ENCODE measurements at regions not wholly inside any gene's neighbourhood (a gene's known extent, or its start where the extent isn't known, plus 50 kb on each side); places are given as distances from the start of the nearest gene placed in this dataset.

DNA sequence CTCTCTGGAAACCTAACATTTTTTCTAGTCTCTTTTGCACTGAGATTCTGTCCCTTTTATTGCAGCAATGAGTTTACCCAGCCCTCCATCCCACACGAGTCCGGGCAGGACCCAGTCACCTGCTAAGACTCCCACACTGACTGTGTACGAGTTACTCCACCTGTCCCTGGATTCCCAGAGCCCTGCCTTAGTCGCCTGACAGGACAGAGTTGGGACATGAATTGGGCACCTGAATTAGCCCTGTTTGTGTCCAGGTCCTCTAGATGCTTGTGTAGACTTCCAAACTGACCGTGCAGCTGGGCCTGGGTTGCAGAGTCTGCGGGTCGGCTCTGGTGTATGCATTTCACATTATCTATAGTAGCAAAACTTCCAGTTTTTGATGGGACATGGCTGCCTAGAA is 238.7 kb downstream of the VAPA start:
- no peak overlapping the region for H3K4me3 ChIP-seq (ENCODE audit: low read length in 2 of 2)
- H3K9ac ChIP-seq (ENCODE audit: low read length in 2 of 2), result no peak overlapping the region
- no peaks in the 10 kb centered on the region for H3K27me3 ChIP-seq (ENCODE audit: control insufficient read depth in 1 of 2, insufficient read depth in 2 of 2, low read length in 2 of 2)
- H3K27ac ChIP-seq (ENCODE audit: low read length), result no peak overlapping the region
- H3K9me3 ChIP-seq (ENCODE audit: control insufficient read depth in 2 of 2, low read length in 2 of 2), result no peaks in the 10 kb centered on the region
- H3K4me1 ChIP-seq (ENCODE audit: control insufficient read depth, insufficient read depth, low read length), result peaks cover 8% of the 10 kb centered on the region
- H3K36me3 ChIP-seq (ENCODE audit: control insufficient read depth in 2 of 2, insufficient read depth in 2 of 2, low read length in 2 of 2), result no peaks in the 10 kb centered on the region

DNA sequence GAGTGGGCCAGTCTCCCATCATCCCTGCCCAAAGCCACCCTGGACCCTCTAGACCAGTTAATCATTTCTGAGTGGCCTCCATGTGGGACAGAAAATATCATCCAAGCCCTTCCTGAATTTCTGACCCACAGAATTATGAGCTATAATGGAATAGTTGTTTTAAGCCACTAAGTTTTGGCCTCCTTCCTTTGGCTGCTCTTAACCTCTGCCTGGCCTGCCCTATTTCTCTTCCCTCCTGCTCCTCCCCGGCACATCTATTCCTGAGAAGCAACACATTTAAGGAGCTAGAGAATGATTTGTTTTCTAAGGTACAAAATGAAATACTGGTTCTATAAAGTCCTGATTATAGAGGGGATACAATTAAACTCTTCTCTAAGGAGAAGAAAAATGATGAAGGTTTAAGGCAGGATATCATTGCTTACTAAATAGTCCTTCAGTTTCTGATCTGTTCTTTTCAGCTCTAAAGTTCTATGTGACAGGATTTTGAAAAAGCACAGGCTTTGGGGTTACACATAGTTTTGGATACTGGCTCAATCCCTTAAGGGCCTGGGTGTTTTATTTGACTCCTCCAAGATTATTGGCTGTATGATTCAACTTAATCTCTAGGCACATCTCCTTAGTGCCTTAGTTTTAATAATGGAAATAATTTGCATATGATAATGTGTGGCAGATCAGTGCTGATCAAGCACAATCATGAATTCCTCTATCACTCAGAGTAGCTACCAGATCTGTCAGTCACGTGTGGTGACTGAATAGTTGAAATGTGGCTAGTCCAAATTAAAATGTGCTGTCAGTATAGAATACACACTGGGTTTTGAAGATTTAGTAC is 240.3 kb downstream of the VAPA start:
- Histone ChIP-seq H3K27ac (ENCODE audit: low read length) (peak overlapping the region; percentile 37), H3K9me3 (ENCODE audit: control insufficient read depth in 2 of 2, low read length in 2 of 2) (no peaks in the 10 kb centered on the region), H3K27me3 (ENCODE audit: control insufficient read depth in 1 of 2, insufficient read depth in 2 of 2, low read length in 2 of 2) (no peaks in the 10 kb centered on the region), H3K36me3 (ENCODE audit: control insufficient read depth in 2 of 2, insufficient read depth in 2 of 2, low read length in 2 of 2) (no peaks in the 10 kb centered on the region), H3K4me1 (ENCODE audit: control insufficient read depth, insufficient read depth, low read length) (peaks cover 8% of the 10 kb centered on the region), H3K9ac (ENCODE audit: low read length in 2 of 2) (no peak overlapping the region), H3K4me3 (ENCODE audit: low read length in 2 of 2) (no peak overlapping the region)

DNA sequence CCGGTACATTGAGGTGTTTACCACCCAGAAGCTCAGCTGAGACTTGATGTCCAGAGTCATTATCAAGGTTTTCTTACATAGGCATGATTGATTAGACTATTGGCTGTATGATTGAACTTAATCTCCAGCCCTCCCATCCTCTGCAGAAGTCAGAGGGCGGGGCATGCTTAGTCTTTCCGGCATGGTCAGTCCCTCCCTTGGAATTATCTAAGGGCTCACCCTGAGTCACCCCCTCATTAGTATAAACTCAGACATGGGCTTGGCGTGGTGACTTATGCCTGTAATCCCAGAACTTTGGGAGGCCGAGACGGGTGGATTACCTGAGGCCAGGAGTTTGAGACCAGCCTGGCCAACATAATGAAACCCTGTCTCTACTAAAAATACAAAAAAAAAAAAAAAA is 243.9 kb downstream of the VAPA start:
- Histone ChIP-seq H3K9me3 (ENCODE audit: control insufficient read depth in 2 of 2, low read length in 2 of 2) (no peaks in the 10 kb centered on the region), H3K27ac (ENCODE audit: low read length) (no peak overlapping the region), H3K4me3 (ENCODE audit: low read length in 2 of 2) (no peak overlapping the region), H3K27me3 (ENCODE audit: control insufficient read depth in 1 of 2, insufficient read depth in 2 of 2, low read length in 2 of 2) (no peaks in the 10 kb centered on the region), H3K36me3 (ENCODE audit: control insufficient read depth in 2 of 2, insufficient read depth in 2 of 2, low read length in 2 of 2) (no peaks in the 10 kb centered on the region), H3K4me1 (ENCODE audit: control insufficient read depth, insufficient read depth, low read length) (peaks cover 8% of the 10 kb centered on the region), H3K9ac (ENCODE audit: low read length in 2 of 2) (no peak overlapping the region)

DNA sequence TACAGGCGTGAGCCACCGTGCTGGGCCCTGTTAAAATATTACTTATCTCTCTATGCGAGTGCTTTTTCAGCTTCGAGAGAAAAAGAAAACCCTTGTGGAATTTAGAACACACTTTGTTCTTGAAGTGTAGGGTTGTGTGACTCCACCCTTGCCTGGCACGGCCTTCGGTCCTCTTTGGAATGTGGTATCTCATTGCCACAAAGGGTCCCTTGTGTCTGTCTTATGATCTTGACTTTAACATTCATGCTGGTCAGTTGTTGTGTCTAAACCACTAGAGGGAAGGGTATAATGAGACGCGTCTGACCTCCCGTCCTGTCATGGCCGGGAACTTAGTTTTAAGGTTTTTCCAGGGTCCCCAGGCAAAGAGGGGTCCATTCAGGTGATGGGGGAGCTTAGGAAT is 246.4 kb downstream of the VAPA start:
- Histone ChIP-seq H3K4me3 (ENCODE audit: low read length in 2 of 2) (no peak overlapping the region), H3K27me3 (ENCODE audit: control insufficient read depth in 1 of 2, insufficient read depth in 2 of 2, low read length in 2 of 2) (no peaks in the 10 kb centered on the region), H3K36me3 (ENCODE audit: control insufficient read depth in 2 of 2, insufficient read depth in 2 of 2, low read length in 2 of 2) (no peaks in the 10 kb centered on the region), H3K9me3 (ENCODE audit: control insufficient read depth in 2 of 2, low read length in 2 of 2) (no peaks in the 10 kb centered on the region), H3K4me1 (ENCODE audit: control insufficient read depth, insufficient read depth, low read length) (no peaks in the 10 kb centered on the region), H3K27ac (ENCODE audit: low read length) (no peak overlapping the region), H3K9ac (ENCODE audit: low read length in 2 of 2) (no peak overlapping the region)

DNA sequence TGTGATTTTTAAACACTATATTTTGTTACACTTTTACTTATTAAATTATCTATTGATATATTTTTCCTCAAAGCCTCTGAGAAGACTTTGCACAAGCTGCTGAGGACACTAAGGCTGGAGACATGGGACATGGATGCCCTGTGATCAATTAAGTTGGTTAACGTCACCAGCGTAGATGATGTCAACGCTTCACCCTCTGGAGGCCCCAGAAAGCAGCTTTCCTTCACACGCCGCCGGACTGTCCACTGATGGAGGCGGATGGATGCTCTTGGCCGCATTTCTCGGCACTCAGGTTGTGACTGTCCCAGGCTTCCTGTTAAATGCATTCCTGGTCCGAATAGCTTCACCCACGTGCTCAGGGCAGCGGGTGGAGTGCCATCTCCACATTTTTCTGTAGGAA is 247.5 kb downstream of the VAPA start:
- no peaks in the 10 kb centered on the region for H3K9me3 ChIP-seq (ENCODE audit: control insufficient read depth in 2 of 2, low read length in 2 of 2)
- no peaks in the 10 kb centered on the region for H3K27me3 ChIP-seq (ENCODE audit: control insufficient read depth in 1 of 2, insufficient read depth in 2 of 2, low read length in 2 of 2)
- H3K4me3 ChIP-seq (ENCODE audit: low read length in 2 of 2), result no peak overlapping the region
- no peak overlapping the region for H3K9ac ChIP-seq (ENCODE audit: low read length in 2 of 2)
- no peaks in the 10 kb centered on the region for H3K36me3 ChIP-seq (ENCODE audit: control insufficient read depth in 2 of 2, insufficient read depth in 2 of 2, low read length in 2 of 2)
- no peaks in the 10 kb centered on the region for H3K4me1 ChIP-seq (ENCODE audit: control insufficient read depth, insufficient read depth, low read length)
- H3K27ac ChIP-seq (ENCODE audit: low read length), result no peak overlapping the region

DNA sequence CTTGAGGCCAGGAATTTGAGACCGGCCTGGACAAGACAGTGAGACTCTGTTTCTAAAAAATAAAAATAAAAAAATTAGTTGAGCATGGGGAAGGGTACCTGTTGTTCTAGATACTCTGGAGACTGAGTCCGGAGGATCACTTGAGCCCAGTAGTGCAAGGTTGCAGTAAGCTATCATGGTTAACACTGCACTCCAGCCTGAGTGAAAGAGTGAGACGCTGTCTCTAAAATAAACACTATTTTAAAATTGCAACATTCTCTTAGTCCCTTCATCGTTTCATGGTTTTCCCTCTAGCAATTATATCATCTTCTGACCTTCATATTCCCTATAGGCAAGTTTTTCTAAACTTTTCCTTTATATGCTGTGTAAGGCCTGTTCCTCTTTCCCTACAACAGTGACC is 248.5 kb downstream of the VAPA start:
- Histone ChIP-seq H3K9ac (ENCODE audit: low read length in 2 of 2) (no peak overlapping the region), H3K4me1 (ENCODE audit: control insufficient read depth, insufficient read depth, low read length) (no peaks in the 10 kb centered on the region), H3K9me3 (ENCODE audit: control insufficient read depth in 2 of 2, low read length in 2 of 2) (no peaks in the 10 kb centered on the region), H3K27ac (ENCODE audit: low read length) (no peak overlapping the region), H3K36me3 (ENCODE audit: control insufficient read depth in 2 of 2, insufficient read depth in 2 of 2, low read length in 2 of 2) (no peaks in the 10 kb centered on the region), H3K27me3 (ENCODE audit: control insufficient read depth in 1 of 2, insufficient read depth in 2 of 2, low read length in 2 of 2) (no peaks in the 10 kb centered on the region), H3K4me3 (ENCODE audit: low read length in 2 of 2) (no peak overlapping the region)

DNA sequence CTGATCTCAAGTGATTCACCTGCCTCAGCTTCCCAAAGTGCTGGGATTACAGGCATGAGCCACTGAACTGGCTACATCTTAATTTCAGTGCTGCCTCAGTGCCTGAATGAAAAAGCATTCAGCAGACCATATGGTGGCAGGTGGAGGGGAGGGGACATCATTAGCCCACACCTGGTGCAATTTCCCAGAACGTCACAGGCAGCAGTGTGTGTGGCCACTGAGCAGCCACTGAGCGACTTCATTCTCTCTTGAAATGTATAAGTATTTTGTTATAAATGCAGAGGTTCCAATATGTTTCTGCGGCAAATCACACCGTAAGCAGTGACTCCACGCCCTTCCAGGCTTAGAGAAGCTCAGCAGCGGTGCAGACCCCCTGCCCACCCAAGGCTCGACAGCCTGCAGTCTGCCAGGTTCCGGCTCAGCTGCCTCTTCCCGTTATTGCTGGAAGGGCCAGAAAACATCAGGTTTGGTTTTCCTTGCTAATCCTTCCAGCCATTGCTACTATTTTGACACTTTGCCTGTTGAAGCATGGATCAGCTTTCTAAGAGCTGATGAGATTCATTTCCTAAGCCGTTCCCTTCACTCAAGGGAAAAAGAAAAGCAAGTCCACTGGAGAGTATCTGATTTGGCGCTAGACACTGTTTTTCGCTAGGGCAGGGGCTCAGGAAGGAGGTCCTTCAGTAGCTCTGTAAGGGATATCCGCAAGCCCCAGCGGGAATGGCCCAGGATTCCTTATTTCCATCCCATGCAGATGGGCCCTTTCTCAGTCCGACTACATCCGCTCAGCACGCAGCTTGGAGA is 250.7 kb downstream of the VAPA start:
- Histone ChIP-seq H3K4me1 (ENCODE audit: control insufficient read depth, insufficient read depth, low read length) (peaks cover 6% of the 10 kb centered on the region), H3K9me3 (ENCODE audit: control insufficient read depth in 2 of 2, low read length in 2 of 2) (no peaks in the 10 kb centered on the region), H3K4me3 (ENCODE audit: low read length in 2 of 2) (no peak overlapping the region), H3K27me3 (ENCODE audit: control insufficient read depth in 1 of 2, insufficient read depth in 2 of 2, low read length in 2 of 2) (no peaks in the 10 kb centered on the region), H3K27ac (ENCODE audit: low read length) (no peak overlapping the region), H3K9ac (ENCODE audit: low read length in 2 of 2) (no peak overlapping the region), H3K36me3 (ENCODE audit: control insufficient read depth in 2 of 2, insufficient read depth in 2 of 2, low read length in 2 of 2) (no peaks in the 10 kb centered on the region)

DNA sequence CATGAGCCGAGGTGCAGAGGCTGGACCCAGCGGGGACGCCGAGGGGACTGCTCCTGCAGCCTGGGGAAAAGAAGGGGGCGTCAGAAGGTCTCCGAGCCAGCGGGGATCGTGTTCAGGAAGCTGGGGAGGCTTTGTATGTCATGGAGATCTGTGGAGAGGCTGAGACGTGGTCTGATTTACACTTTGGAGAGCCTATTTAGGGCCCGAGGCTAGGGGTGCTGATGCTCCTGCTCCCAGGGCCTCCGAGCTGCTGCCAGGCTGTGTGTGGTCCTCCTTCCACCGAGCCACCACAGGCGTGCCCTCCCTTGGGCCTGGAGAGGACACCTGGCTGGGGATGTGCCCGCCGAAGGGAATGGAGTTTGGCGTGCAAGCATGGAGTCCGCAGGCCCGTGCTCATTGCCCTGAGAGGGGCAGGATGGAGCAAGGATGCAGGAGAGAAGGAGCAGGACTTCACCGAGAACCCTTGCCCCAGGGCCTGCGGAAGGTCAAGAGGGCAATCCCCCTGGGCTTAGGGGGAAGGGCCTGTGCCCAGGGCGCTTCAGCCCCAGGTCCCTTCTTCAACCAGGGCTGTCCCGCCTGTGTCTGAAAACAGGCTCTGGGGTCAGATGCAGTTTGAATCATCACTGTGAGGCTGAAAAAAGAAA is 252.5 kb downstream of the VAPA start:
- no peaks in the 10 kb centered on the region for H3K36me3 ChIP-seq (ENCODE audit: control insufficient read depth in 2 of 2, insufficient read depth in 2 of 2, low read length in 2 of 2)

DNA sequence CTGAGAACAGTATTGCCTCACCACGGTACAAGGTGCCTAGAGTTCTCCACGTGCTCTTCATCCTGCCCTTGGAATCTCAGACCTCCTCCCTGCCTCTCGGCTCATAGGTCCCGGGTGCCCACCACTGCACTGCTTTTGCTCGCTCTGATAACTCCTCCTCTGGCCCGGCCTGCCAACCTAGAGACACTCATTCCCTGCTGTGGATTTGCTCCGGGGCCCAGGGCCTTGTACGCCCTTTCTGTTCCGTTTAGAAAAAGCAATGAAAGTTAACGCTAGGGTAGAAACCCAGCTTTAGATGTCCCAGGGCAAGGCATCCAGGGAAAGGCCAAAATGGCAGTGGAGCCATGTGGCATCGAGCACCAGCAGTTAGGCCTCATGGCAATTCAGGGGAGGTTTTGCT is 253.9 kb downstream of the VAPA start:
- Histone ChIP-seq H3K9me3 (ENCODE audit: control insufficient read depth in 2 of 2, low read length in 2 of 2) (no peaks in the 10 kb centered on the region), H3K27me3 (ENCODE audit: control insufficient read depth in 1 of 2, insufficient read depth in 2 of 2, low read length in 2 of 2) (no peaks in the 10 kb centered on the region), H3K27ac (ENCODE audit: low read length) (no peak overlapping the region), H3K36me3 (ENCODE audit: control insufficient read depth in 2 of 2, insufficient read depth in 2 of 2, low read length in 2 of 2) (no peaks in the 10 kb centered on the region), H3K9ac (ENCODE audit: low read length in 2 of 2) (no peak overlapping the region), H3K4me1 (ENCODE audit: control insufficient read depth, insufficient read depth, low read length) (peaks cover 8% of the 10 kb centered on the region), H3K4me3 (ENCODE audit: low read length in 2 of 2) (no peak overlapping the region)

More for the DNA sequence above, 252.5 kb downstream of the VAPA start:
- H3K4me3 ChIP-seq (ENCODE audit: low read length in 2 of 2), result no peak overlapping the region
- no peaks in the 10 kb centered on the region for H3K27me3 ChIP-seq (ENCODE audit: control insufficient read depth in 1 of 2, insufficient read depth in 2 of 2, low read length in 2 of 2)
- no peak overlapping the region for H3K27ac ChIP-seq (ENCODE audit: low read length)
- no peaks in the 10 kb centered on the region for H3K9me3 ChIP-seq (ENCODE audit: control insufficient read depth in 2 of 2, low read length in 2 of 2)
- peaks cover 8% of the 10 kb centered on the region for H3K4me1 ChIP-seq (ENCODE audit: control insufficient read depth, insufficient read depth, low read length)
- H3K9ac ChIP-seq (ENCODE audit: low read length in 2 of 2), result no peak overlapping the region

DNA sequence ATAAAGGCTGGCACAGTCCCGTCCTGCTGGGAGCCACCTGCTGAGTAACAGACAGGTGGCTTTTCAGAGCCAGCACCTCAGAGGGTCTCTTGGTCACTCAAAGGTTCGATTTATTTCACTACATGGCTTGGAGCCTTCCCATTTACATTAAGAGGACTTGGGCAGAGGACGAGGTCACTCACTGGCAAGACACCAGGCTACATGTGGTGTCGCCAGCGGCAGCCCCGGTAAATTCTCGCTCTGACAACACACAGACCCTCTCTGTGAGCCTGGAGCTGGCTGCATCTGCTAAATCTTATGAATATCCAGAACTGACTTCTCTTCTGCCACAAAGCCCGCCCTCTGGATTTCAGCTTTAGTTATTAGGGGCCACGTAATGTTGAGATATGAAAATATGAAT is 254.7 kb downstream of the VAPA start:
- Histone ChIP-seq H3K27me3 (ENCODE audit: control insufficient read depth in 1 of 2, insufficient read depth in 2 of 2, low read length in 2 of 2) (no peaks in the 10 kb centered on the region), H3K27ac (ENCODE audit: low read length) (peak overlapping the region; percentile 31), H3K4me1 (ENCODE audit: control insufficient read depth, insufficient read depth, low read length) (peaks cover 8% of the 10 kb centered on the region)

More for the DNA sequence above, 254.7 kb downstream of the VAPA start:
- Histone ChIP-seq H3K9ac (ENCODE audit: low read length in 2 of 2) (no peak overlapping the region), H3K36me3 (ENCODE audit: control insufficient read depth in 2 of 2, insufficient read depth in 2 of 2, low read length in 2 of 2) (no peaks in the 10 kb centered on the region), H3K4me3 (ENCODE audit: low read length in 2 of 2) (no peak overlapping the region), H3K9me3 (ENCODE audit: control insufficient read depth in 2 of 2, low read length in 2 of 2) (no peaks in the 10 kb centered on the region)

Measured in stomach smooth muscle (tissue), 2 donors.